ENCODE measurements at regions not wholly inside any gene's neighbourhood (a gene's known extent, or its start where the extent isn't known, plus 50 kb on each side); places are given as distances from the start of the nearest gene placed in this dataset.

GRCh38 chr2:223117533-223117932 is 65.5 kb downstream of the KCNE4 start:
- no peak for TF ChIP-seq RAD21 (IDR thresholded peaks at IDR 0.05; ENCODE audit: low read length)
- no peak for TF ChIP-seq RFX5 (IDR thresholded peaks at IDR 0.05; ENCODE audit: low read length)
- TF ChIP-seq ZBTB33 (IDR thresholded peaks at IDR 0.05; ENCODE audit: borderline replicate concordance, low read depth): no peak
- no peak for TF ChIP-seq FOXM1 (IDR thresholded peaks at IDR 0.05; ENCODE audit: low read depth)

Measured in SK-N-SH (cell line).